Brain microvascular endothelial cell (primary cell): ENCODE measurements at regions not wholly inside any gene's neighbourhood (a gene's known extent, or its start where the extent isn't known, plus 50 kb on each side); places are given as distances from the start of the nearest gene placed in this dataset.
"Not testable (repeated sequence)": the region's sequence is repeated elsewhere in the genome, so short reads cannot be mapped to it uniquely, and the experiment has no call there.

Experiments used
- DNase-seq: peaks from one replicate; pipeline ENCODE4 v3.0.0-alpha.2; 2020
- H3K27ac ChIP-seq: fragments of 250-450 bp; sonication (Bioruptor Pico); 2 replicates; pipeline ENCODE4 v1.5.1; 2020; ENCODE audit warnings: mild to moderate bottlenecking, moderate library complexity
- H3K27me3 ChIP-seq: fragments of 250-450 bp; sonication (Bioruptor Pico); replicated peaks from 2 replicates; pipeline ENCODE4 v1.5.1; 2020; ENCODE audit warnings: mild to moderate bottlenecking
- H3K36me3 ChIP-seq: fragments of 250-450 bp; sonication (Bioruptor Pico); replicated peaks from 2 replicates; pipeline ENCODE4 v1.5.1; 2020; ENCODE audit warnings: mild to moderate bottlenecking
- H3K4me3 ChIP-seq: 2 replicates; pipeline ENCODE4 v1.5.1; 2011; ENCODE audit warnings: low read depth, mild to moderate bottlenecking, control low read depth, low read length, moderate library complexity
- CTCF ChIP-seq: IDR thresholded peaks from 2 replicates; pipeline ENCODE4 v1.5.1; 2011; ENCODE audit warnings: low read depth, mild to moderate bottlenecking, moderate library complexity, low read length, control low read depth, inconsistent platforms; ENCODE audit errors: missing control alignments
- in situ Hi-C: cut with HindIII; loops from 2 replicates; pipeline ENCODE4 v1.10.0; 2017; ENCODE audit warnings: low sequenced_read_pairs, low pct_ligation_motif_present

DNA sequence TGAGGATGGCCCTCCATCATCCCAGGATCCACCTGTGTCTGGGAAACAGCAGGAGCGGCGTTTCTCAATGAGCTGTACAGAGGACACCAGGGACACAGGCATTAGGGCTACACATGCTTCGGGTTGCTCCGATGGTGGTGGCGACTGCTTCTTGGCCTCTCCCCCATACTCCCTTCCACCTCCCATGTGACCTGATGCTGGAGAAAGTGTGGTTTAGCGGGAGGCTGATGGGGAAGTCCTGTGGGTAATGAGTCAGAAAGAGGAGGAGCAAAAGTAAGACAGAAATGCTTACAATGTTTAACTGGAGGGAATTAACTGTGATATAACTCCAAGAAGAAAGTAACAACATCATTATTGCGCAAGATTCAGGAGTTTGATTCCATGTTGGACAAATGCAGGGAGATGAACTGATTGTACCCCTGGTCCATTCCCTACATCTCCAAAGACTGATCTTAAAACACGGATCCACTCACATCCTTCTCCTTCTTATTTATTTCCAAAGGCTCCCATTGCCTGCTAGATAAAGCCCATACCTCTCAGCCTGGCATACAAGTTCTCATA is 186.6 kb downstream of the NRP2 start:
- no peak overlapping the region for H3K4me3 ChIP-seq

GRCh38 chr2:205868053-205868452 is 185.8 kb downstream of the NRP2 start:
- in situ Hi-C loops = no loop called here
- Histone ChIP-seq H3K27ac (no peak overlapping the region), H3K27me3 (no peaks in the 10 kb centered on the region), H3K36me3 (no peaks in the 10 kb centered on the region), H3K4me3 (no peak overlapping the region)
- no peak for TF ChIP-seq CTCF
- no peak for DNase-seq

More for the DNA sequence above, 186.6 kb downstream of the NRP2 start:
- no peak for TF ChIP-seq CTCF
- peak; percentile 68 for DNase-seq
- Histone ChIP-seq H3K36me3 (no peaks in the 10 kb centered on the region), H3K27ac (no peak overlapping the region), H3K27me3 (no peaks in the 10 kb centered on the region)
- in situ Hi-C loops = no loop called here

DNA sequence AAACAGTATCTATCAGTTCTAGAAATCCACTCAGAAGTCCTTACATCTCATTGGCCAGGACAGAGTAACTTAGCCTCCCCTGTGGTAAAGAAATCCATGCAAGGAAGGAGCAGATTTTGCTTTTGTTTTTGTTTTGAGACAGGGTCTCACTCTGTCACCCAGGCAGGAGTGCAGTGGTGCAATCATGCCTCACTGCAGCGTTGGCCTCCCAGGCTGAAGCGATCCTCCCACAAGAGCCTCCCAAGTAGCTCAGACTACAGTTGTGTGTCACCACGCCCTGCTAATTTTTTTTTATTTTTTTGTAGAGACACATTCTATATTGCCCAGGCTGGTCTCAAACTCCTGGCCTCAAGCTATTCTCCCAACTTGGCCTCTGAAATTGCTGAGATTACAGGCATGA is 185.1 kb downstream of the NRP2 start:
- H3K4me3 ChIP-seq = no peak overlapping the region
- in situ Hi-C loops = no loop called here
- DNase-seq = no peak
- no peak overlapping the region for H3K27ac ChIP-seq
- H3K27me3 ChIP-seq = no peaks in the 10 kb centered on the region
- no peaks in the 10 kb centered on the region for H3K36me3 ChIP-seq
- no peak for TF ChIP-seq CTCF

GRCh38 chr2:205865905-205866441 is 183.7 kb downstream of the NRP2 start:
- no peak for TF ChIP-seq CTCF
- in situ Hi-C loops = no loop called here
- no peak overlapping the region for H3K4me3 ChIP-seq
- no peak for DNase-seq
- H3K27me3 ChIP-seq = no peaks in the 10 kb centered on the region
- no peak overlapping the region for H3K27ac ChIP-seq
- no peaks in the 10 kb centered on the region for H3K36me3 ChIP-seq

DNA sequence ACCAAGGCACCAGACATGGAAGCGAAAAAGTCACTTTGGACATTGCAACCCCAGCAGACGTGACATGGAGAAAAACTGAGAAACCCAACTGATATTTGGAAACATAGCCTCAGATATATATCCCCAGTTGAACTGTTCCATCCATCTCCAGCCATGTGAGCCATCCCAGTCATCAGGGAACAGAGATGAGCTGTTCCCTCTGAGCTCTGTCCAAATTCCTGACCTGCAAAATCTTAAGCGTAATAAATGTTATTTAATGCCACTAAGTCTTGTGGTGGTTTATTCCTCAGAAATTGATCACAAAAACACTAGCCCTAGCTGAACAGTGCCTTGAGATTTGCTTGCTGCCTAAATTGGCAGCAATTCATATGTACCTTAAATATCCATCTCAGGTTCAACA is 182.8 kb downstream of the NRP2 start:
- in situ Hi-C loops = no loop called here
- DNase-seq = no peak
- no peak for TF ChIP-seq CTCF
- Histone ChIP-seq H3K27ac (no peak overlapping the region), H3K4me3 (no peak overlapping the region), H3K36me3 (no peaks in the 10 kb centered on the region), H3K27me3 (no peaks in the 10 kb centered on the region)

GRCh38 chr2:205864491-205864890 is 182.2 kb downstream of the NRP2 start:
- in situ Hi-C loops = no loop called here
- H3K36me3 ChIP-seq = no peaks in the 10 kb centered on the region
- no peak for TF ChIP-seq CTCF
- H3K27ac ChIP-seq = no peak overlapping the region
- DNase-seq = no peak
- no peaks in the 10 kb centered on the region for H3K27me3 ChIP-seq
- no peak overlapping the region for H3K4me3 ChIP-seq

DNA sequence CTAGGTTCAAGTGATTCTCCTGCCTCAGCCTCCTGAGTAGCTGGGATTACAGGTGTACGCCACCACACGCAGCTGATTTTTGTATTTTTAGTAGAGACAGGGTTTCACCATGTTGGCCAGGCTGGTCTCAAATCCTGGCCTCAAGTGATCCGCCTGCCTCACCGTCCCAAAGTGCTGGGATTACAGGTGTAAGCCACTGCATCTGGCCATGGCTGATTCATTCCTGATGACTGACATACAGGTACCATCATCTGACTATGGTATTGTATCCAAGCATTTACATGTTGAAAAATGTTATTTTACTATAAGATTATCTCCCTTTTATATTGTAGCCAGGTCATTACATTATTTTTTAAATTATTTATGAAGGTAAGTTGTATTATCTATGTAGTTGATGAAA is 180.5 kb downstream of the NRP2 start:
- DNase-seq, H3K27me3 ChIP-seq, H3K27ac ChIP-seq, H3K36me3 ChIP-seq, H3K4me3 ChIP-seq, in situ Hi-C loops: not testable (repeated sequence)
